ENCODE measurements at regions not wholly inside any gene's neighbourhood (a gene's known extent, or its start where the extent isn't known, plus 50 kb on each side); places are given as distances from the start of the nearest gene placed in this dataset.
"Not testable (repeated sequence)": the region's sequence is repeated elsewhere in the genome, so short reads cannot be mapped to it uniquely, and the experiment has no call there.

GRCh38 chrX:101817739-101818138, 114.1 kb downstream of the ZMAT1 start:
- not testable (repeated sequence) for TF ChIP-seq CTCF, POLR2A, EP300, POLR2AphosphoS5 (IDR thresholded peaks at IDR 0.05)
